ENCODE measurements at regions not wholly inside any gene's neighbourhood (a gene's known extent, or its start where the extent isn't known, plus 50 kb on each side); places are given as distances from the start of the nearest gene placed in this dataset.

DNA sequence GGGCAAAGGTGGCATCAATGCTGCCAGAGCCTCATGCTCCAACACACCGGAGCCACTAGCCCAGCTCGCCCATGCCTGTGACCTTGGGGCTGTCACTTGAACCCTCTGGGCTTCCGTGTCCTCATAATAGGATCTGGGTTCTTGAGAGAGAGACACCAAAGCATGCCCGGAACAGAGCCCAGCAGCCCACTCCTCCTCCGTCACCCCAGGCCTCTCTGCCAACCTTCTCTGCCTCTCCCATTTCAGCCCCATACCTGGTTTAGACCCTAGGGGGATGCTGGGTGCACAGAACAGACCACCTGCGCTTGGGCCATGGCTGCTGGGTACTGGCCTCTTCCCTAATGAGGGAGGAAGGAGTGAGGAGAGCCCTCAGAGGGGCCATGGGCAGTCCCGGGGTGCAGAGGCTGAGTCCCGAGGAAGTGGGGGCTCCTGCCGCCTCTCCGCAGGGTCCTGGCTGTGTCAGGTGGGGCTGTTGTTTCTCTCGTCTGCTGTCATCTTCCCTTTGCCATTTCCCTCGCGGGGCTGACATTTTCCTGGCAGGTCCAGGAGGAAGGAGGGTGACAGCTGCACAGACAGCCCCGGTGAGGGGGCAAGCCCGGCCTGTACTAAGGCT is 172.4 kb upstream of the RTL1 start:
- Mint-ChIP-seq H3K36me3 (ENCODE audit: low read depth) (no peaks in the 10 kb centered on the region), H3K27me3 (peaks cover 55% of the 10 kb centered on the region), H3K4me1 (ENCODE audit: low read depth) (peaks cover 4% of the 10 kb centered on the region), H3K27ac (no peak overlapping the region), H3K9me3 (no peaks in the 10 kb centered on the region), H3K4me3 (no peak overlapping the region)
- no peak for DNase-seq

DNA sequence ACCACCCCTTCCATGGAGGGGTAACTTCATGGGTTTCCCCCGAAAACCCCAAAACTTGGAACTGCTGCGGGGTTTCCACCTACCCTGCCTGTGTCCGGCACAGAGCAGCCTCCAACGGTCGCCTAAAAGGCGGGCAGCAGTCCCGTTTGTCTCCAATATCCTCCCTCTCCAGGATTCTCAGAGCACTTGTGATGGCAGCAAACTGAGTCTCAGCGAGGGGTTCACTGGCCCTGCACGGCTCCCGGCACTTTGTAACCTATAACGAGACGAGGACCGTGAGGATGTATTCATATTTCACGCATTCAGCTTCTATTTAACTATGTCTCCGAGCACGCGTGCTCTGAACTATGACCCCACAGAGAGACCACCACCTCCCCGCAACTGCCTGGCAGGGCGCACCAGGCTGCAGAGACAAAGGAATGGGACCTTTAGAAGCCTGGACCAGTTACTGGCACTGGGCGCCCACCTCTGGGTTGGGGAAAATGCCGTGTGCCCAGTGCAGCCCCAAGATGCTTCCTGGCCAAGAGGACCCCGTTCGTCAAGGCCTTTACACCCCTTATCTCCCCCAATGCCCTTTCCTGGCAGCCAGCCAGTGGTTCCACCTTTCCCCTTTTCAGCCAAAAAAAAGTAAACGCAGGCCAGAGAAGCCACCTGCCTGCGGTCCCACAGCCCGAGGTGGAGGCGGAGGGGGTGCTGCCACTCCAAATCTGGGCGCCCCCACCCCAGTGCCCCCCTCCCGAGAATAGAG is 173.1 kb upstream of the RTL1 start:
- Mint-ChIP-seq H3K4me1 (ENCODE audit: low read depth) (peaks cover 4% of the 10 kb centered on the region), H3K9me3 (no peaks in the 10 kb centered on the region), H3K27ac (no peak overlapping the region), H3K4me3 (no peak overlapping the region), H3K27me3 (peaks cover 59% of the 10 kb centered on the region), H3K36me3 (ENCODE audit: low read depth) (no peaks in the 10 kb centered on the region)
- DNase-seq, result no peak

DNA sequence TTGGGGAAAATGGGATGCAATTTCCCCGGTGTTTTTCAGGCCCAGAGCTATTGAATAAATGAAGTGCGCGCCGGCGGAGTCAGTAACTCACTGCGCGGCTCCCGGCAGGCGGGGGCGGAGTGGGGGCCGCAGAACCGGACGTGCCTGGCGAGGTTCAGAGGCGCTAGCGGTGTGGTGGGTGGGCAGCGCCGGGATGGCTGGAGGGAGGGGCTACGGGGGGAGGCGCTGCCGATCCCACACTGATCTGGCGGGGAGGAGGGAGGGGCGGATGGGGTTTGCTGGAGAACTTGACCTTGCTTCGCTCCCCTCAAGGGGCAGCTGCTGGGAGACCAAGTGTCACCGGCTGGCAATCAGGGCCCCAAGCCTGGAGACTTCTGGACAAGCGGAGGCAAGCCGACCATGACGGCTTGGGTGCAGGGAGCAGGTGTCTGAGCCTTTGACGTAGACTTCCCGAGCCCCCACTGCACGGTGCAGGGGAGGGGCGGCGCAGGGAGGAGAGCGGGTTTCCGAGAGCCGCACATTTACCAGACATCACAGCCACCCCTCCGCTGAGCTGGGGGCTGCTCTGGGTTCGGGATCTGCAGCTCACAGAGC is 174.1 kb upstream of the RTL1 start:
- no peaks in the 10 kb centered on the region for H3K9me3 Mint-ChIP-seq
- H3K4me3 Mint-ChIP-seq, result no peak overlapping the region
- H3K27ac Mint-ChIP-seq, result no peak overlapping the region
- no peak for DNase-seq
- no peaks in the 10 kb centered on the region for H3K36me3 Mint-ChIP-seq (ENCODE audit: low read depth)
- peaks cover 59% of the 10 kb centered on the region for H3K27me3 Mint-ChIP-seq
- peaks cover 4% of the 10 kb centered on the region for H3K4me1 Mint-ChIP-seq (ENCODE audit: low read depth)

DNA sequence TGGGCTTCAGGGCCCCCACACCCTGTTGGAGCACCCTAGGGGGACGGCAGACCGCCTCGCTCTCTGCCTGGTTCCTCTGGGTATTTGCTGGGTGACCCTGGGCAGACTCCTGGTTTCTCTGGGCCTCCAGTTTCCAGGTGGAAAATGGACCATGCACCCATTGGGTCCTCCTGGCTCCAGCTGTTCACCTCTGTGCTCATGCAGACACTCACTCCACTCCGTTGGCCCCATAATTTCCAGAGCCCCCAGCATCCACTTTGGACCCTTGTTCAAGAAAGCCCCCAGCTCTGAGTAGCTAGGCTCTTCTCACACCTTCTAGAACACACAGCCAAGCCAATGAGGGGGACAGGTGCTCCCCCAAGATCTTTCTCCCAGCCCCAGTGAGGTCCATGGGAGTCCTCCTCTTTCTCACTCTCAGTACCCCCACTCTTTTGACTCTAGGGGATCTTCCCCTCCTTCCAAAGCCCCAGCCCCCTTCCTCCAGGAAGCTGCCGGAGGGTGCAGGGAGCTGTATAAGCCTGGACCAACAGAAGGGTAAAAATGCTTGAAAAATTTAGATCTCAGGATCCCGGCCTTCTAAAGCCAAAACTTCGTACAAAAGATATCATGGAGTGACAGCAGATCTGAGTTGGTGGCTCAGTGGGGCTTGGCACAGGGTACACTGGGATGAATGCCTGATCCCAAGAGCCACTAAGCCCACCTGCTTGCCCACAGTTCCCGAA is 174.8 kb upstream of the RTL1 start:
- H3K4me3 Mint-ChIP-seq, result no peak overlapping the region

DNA sequence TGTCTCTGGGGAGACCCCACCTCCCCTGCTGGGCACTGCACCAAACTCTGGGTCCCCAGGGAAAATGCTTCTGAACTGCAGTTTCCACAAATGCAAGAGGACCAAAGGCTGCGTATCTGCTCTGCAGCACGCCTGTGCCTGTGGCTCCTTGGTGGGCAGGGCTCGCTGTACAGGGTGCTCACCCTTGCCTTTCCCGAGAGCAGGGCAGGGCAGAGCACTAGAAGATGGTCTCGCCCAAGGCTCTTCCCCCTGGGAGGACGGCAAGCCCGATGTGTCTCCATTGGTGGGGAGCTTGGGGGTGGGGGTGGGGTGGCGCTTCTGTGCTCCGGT is 175.3 kb upstream of the RTL1 start:
- H3K27me3 Mint-ChIP-seq, result peaks cover 59% of the 10 kb centered on the region

More for the DNA sequence above, 174.8 kb upstream of the RTL1 start:
- DNase-seq, result no peak
- Mint-ChIP-seq H3K4me1 (ENCODE audit: low read depth) (peaks cover 4% of the 10 kb centered on the region), H3K27me3 (peaks cover 59% of the 10 kb centered on the region), H3K36me3 (ENCODE audit: low read depth) (no peaks in the 10 kb centered on the region), H3K27ac (no peak overlapping the region), H3K9me3 (no peaks in the 10 kb centered on the region)

DNA sequence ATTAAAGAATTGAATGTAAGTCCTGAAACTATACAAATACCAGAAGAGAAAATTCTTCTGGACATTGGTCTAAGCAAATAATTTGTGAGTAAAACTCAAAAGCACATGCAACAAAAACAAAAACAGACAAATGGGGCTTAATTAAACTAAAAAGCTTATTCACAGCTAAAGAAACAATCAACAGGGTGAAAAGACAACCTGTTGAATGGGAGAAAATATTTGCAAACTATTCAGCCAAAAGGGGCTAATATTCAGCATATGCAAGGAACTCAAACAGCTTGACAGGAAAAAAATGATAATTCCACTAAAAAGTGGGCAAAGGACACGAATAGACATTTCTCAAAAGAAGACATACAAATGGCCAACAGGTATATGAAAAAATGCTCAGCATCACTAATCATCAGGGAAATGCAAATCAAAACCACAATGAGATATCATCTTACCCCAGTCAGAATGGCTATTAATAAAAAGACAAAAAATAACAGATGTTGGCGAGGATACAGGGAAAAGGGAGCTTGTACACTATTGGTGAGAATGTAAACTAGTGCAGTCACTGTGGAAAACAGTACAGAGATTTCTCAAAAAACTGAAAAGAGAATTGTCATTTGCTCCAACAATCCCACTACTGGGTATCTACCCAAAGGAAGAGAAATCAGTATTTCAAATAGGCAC is 177.5 kb upstream of the RTL1 start:
- H3K27ac Mint-ChIP-seq, result no peak overlapping the region
- no peak overlapping the region for H3K4me3 Mint-ChIP-seq
- no peak for DNase-seq
- H3K36me3 Mint-ChIP-seq (ENCODE audit: low read depth), result no peaks in the 10 kb centered on the region
- H3K27me3 Mint-ChIP-seq, result peaks cover 44% of the 10 kb centered on the region
- peaks cover 4% of the 10 kb centered on the region for H3K4me1 Mint-ChIP-seq (ENCODE audit: low read depth)
- H3K9me3 Mint-ChIP-seq, result no peaks in the 10 kb centered on the region

More for the DNA sequence above, 175.3 kb upstream of the RTL1 start:
- no peaks in the 10 kb centered on the region for H3K36me3 Mint-ChIP-seq (ENCODE audit: low read depth)
- H3K4me1 Mint-ChIP-seq (ENCODE audit: low read depth), result peaks cover 4% of the 10 kb centered on the region
- H3K27ac Mint-ChIP-seq, result no peak overlapping the region
- no peak for DNase-seq
- H3K9me3 Mint-ChIP-seq, result no peaks in the 10 kb centered on the region
- H3K4me3 Mint-ChIP-seq, result no peak overlapping the region

DNA sequence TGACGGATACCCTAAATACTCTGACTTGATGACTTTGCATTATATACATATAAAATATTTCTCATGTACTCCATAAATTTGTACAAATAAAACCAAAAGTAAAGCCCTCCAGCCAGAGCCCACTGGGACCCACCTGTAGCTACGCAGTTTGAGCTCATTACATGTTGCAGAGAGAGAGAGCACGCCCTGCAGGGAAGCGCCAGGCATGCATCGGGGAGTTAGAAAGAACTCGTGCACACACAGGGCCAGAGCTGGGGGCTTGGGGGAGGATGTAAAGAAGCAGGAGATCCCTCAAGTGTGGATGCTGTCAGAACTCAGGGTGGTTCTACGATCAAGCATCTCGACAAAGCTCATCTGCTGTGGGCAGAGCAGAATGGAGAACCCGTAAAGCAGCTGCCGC is 178.5 kb upstream of the RTL1 start:
- peaks cover 4% of the 10 kb centered on the region for H3K4me1 Mint-ChIP-seq (ENCODE audit: low read depth)
- H3K9me3 Mint-ChIP-seq, result no peaks in the 10 kb centered on the region
- no peak overlapping the region for H3K4me3 Mint-ChIP-seq
- no peak for DNase-seq
- H3K27me3 Mint-ChIP-seq, result peaks cover 36% of the 10 kb centered on the region
- no peak overlapping the region for H3K27ac Mint-ChIP-seq
- no peaks in the 10 kb centered on the region for H3K36me3 Mint-ChIP-seq (ENCODE audit: low read depth)

DNA sequence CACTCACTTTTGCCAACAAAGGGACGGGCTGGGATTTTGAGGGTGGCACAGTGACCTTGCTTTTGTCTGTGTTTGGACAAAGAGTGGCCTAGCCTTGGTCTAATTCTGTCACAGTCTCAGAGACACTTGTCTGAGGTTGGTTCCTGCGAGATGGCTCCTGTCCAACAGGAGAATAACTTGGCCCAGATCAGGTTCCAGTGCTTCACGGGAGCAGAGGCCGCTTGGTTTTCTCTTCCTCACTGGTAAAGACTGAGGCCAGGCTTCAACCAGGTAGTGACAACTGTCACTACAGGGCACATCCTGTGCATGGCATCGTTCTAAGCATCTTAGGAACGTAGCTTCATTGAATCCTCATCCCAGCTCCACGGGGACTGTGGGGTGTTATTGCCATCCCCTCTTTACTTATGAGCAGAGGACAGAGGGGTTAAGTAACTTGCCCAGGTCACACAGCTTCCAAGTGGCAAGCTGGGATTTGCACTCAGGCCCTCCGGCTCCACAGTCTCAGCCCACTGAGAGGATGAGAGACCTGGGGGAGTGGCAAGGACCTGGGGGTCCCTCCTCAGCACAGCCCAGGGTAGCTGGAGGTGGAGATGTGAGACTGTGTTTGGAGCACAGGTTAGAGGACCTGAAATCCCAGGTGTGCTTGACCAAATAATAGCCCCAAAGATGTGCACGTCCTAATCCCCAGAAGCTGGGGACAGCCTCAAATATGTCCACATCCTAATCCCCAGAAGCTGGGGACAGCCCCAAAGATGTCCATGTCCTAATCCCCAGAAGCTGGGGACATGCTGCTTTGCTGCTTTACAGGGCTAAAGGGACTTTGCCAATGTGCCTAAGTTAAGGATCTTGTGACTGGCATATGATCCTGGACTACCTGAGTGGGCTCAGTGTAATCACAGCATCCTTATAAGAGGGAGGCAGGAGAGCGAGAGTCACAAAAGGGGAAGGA is 179.2 kb upstream of the RTL1 start:
- Mint-ChIP-seq H3K4me3 (no peak overlapping the region), H3K27me3 (peaks cover 31% of the 10 kb centered on the region), H3K9me3 (no peaks in the 10 kb centered on the region), H3K36me3 (ENCODE audit: low read depth) (no peaks in the 10 kb centered on the region), H3K27ac (no peak overlapping the region), H3K4me1 (ENCODE audit: low read depth) (peaks cover under 1% of the 10 kb centered on the region)
- no peak for DNase-seq

DNA sequence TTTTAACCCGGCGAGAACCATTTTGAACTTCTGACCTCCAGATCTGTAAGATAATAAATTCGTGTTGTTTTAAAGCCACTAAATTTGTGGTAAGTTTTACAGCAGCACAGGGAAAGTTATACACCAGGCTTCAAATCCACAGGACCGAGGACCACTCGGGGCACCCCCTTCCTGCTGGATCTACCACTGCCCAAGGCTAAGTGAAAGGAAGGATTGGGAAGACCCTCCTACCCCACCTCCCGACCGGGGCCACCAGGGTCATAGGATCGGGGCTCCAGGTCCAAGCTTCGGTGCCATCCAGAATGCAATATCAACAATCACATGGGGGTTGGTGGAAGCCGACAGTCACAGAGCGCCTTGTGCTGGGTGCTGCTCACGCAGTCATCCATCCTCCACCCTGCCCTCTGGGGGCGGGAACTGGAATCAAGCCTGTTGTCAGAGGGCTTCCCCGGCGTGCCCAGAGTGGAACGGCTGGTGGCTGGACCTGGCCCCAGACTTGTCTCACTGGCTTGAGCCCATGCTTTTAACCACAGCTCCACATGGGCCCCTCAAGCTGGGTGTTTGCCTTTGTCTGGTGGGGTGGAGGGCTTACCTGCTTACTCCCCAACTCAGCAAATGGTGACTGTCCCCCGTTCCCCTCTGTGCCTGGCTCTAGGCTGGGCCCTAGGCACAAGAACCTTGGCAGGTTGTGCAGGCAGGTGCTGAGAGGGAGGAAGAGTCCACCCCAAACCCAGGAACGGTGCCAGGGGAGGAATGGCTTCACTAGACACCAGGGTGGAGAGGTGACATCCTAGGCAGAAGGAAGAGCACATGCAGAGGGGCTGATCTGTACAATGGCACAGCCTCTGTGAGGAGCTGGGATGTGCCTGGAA is 180.3 kb upstream of the RTL1 start:
- Mint-ChIP-seq H3K4me3 (no peak overlapping the region), H3K9me3 (no peaks in the 10 kb centered on the region), H3K4me1 (ENCODE audit: low read depth) (no peaks in the 10 kb centered on the region), H3K27ac (no peak overlapping the region), H3K36me3 (ENCODE audit: low read depth) (no peaks in the 10 kb centered on the region), H3K27me3 (peaks cover 24% of the 10 kb centered on the region)
- no peak for DNase-seq

DNA sequence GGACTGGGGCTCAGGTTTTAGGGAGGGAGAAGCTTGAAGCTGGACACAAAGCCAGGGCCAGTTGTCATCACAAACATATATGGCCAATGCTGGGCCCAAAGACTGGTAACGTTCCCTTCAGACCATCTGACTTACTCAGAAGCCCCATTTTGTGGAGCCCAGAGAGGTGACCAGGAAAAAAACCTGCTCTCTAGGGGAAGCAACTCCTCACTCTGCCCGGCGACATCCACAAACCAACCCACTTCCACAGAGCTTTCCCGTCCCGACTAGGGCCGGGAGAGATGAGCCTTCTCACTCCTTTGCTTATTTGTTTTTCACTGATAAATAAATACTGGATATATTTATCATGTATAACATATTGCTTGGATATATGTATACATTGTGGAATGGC is 180.9 kb upstream of the RTL1 start:
- DNase-seq, result no peak
- no peaks in the 10 kb centered on the region for H3K36me3 Mint-ChIP-seq (ENCODE audit: low read depth)
- H3K4me3 Mint-ChIP-seq, result no peak overlapping the region
- H3K9me3 Mint-ChIP-seq, result no peaks in the 10 kb centered on the region
- no peaks in the 10 kb centered on the region for H3K4me1 Mint-ChIP-seq (ENCODE audit: low read depth)
- no peak overlapping the region for H3K27ac Mint-ChIP-seq
- H3K27me3 Mint-ChIP-seq, result peaks cover 23% of the 10 kb centered on the region

DNA sequence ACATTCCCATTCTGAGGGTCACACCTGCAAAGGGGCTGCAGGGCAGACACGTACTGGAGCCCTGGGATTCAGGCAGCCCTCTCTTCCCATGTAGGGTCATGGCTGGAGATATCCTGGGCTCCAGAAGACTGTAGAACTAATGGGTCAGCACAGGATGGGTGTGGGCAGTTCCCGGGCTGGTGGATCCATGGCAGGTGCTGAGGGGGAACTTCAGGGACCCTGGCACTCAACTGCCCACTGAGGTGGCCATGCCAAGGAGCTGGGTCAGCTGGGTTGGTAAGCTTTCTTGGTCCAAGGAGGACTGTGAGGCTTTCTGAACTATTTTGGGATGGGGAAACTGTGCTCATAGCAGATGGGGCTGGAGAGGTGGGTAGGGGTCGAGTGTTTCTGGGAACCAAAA is 183.4 kb upstream of the RTL1 start:
- peaks cover 12% of the 10 kb centered on the region for H3K27me3 Mint-ChIP-seq
- H3K4me1 Mint-ChIP-seq (ENCODE audit: low read depth), result no peaks in the 10 kb centered on the region
- DNase-seq, result no peak
- H3K4me3 Mint-ChIP-seq, result no peak overlapping the region
- no peaks in the 10 kb centered on the region for H3K9me3 Mint-ChIP-seq
- no peaks in the 10 kb centered on the region for H3K36me3 Mint-ChIP-seq (ENCODE audit: low read depth)
- H3K27ac Mint-ChIP-seq, result no peak overlapping the region

DNA sequence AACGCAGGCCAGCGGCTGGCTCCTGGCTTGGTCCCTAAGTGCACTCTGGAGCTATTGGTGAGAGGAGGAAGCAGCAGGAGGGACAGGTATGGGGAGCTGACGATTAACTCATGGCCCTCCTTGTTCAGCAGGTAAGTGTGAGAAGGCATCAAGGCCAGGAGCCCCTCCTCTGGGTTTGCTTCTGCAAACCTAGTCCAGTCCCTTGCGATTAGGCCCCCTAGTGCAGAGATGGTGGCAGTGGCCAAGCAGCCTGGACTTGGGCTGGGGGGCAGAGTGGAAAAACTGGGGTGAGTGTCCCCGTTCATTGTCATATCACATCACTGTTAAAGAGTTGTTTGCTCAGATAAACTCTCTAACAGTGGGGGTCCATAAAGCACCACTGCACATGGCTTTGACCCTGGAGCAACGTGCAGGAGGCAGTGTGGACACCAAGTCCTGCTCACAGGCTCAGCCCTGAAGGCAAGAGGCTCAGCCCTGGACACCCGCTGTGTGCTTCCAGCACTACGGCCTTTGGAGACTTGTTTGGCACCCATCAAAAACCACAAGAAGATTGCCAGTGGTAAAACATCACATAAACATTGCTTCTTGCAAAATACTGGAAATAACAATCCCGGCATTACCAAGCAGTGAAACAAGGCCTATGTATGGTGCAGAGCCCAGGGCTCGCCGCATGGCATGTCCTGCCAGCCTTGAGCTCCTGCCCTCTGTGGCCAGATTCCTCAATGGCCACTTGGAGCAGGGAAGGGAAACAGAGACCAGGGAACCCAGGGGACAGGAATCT is 184.3 kb upstream of the RTL1 start:
- H3K4me3 Mint-ChIP-seq, result no peak overlapping the region

DNA sequence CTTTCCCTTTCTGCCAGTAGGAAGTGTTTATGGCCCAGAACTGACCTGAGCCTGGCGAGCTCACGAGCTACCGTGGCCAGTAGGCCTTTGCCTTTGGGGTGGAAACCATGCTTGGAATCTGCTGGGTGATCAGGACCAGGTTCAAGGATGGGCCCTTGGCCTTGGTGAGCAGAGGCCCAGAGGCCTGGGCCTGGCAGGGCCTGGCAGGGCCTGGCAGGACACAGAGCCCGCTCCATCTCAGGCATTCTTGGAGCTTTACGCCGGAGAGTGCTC is 184.8 kb upstream of the RTL1 start:
- H3K9me3 Mint-ChIP-seq, result no peaks in the 10 kb centered on the region
- DNase-seq, result no peak
- H3K36me3 Mint-ChIP-seq (ENCODE audit: low read depth), result no peaks in the 10 kb centered on the region
- H3K27me3 Mint-ChIP-seq, result peaks cover 15% of the 10 kb centered on the region
- H3K27ac Mint-ChIP-seq, result no peak overlapping the region
- H3K4me1 Mint-ChIP-seq (ENCODE audit: low read depth), result no peaks in the 10 kb centered on the region
- no peak overlapping the region for H3K4me3 Mint-ChIP-seq

More for the DNA sequence above, 184.3 kb upstream of the RTL1 start:
- Mint-ChIP-seq H3K9me3 (no peaks in the 10 kb centered on the region), H3K4me1 (ENCODE audit: low read depth) (no peaks in the 10 kb centered on the region), H3K27ac (no peak overlapping the region), H3K27me3 (peaks cover 12% of the 10 kb centered on the region), H3K36me3 (ENCODE audit: low read depth) (no peaks in the 10 kb centered on the region)
- peak; percentile 14 for DNase-seq
